GM19099 (cell line): ENCODE measurements at regions not wholly inside any gene's neighbourhood (a gene's known extent, or its start where the extent isn't known, plus 50 kb on each side); places are given as distances from the start of the nearest gene placed in this dataset.

Experiments
- POLR2A ChIP-seq: IDR thresholded peaks from 3 replicates; pipeline ENCODE4 v1.6.1; 2011; ENCODE audit warnings: low read depth; ENCODE audit not compliant: insufficient read length; ENCODE audit errors: extremely low read depth

DNA sequence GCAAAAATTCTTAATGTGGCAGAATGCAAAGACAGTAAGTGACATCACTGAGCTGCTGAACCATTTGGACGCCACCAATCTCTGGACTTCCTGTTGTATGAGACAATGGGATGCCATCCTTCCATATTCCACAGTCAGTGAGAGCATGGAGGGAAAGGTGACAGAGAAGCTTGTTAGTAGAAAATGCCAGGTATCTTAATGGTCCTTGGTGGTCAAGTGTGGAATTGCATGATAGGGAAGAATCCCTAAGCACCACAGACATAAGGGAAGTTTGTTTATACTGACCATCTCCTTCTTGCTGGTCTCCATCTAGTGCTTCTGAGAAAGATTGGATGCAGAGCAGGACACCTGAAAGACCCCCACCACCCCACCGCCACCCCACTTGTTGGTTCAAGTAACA, 1410.0 kb upstream of the TMEM132C start:
- TF ChIP-seq POLR2A = no peak

DNA sequence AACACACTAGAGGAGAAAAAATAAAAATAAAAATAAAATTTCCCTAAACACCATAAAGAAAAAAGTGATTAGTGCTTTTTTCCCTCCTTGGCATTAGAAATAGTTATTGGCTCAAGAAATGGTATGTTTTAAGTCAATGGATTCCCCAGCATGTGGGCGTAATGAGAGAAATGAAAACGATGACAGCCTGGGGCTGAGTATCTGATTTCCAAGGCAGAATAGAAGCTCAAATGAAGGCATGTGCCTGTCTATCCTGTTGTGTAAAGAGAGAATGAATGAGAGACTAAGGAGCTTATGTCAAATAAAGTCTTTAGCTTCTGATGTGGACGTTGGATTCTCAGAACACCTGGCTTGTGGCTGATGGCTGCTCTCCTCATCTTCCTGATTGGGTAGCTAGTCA, 1408.4 kb upstream of the TMEM132C start:
- no peak for TF ChIP-seq POLR2A

DNA sequence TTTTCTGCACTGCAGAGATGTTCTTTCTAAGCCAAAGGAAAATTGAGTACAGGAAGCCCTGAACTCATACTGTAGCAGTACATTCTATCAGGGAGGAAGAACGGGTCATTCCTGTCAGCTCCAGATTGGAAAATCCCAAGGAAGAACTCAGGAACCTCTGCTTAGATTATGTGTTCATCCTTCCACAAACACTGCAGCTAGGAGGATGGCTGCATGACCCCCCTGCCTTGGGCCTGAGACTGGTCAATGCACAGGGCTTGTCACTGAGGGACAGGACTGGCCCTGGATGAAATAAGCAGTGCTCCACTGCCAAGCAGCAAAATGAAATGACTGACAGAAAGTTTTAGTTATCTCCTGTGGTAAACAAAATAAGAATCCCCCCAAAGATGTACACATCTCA, 1406.8 kb upstream of the TMEM132C start:
- TF ChIP-seq POLR2A = no peak

DNA sequence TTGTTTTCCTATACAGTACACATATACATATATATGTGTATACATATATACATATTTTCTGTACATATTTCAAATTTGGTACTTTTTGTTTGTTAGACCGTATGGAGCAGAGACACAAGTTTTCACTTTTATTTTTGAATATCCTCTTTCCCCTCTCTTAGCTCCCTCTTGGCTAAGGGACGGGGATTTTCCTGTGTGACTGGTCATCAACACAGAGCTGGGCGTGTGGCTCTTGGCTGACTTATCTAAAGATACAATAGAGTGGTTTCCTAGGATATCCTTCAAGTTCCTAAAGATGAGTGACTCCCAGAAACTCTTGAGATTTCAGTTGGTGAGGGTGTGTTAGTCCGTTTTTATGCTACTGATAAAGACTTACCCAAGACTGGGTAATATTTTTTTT, 1404.5 kb upstream of the TMEM132C start:
- TF ChIP-seq POLR2A = no peak

DNA sequence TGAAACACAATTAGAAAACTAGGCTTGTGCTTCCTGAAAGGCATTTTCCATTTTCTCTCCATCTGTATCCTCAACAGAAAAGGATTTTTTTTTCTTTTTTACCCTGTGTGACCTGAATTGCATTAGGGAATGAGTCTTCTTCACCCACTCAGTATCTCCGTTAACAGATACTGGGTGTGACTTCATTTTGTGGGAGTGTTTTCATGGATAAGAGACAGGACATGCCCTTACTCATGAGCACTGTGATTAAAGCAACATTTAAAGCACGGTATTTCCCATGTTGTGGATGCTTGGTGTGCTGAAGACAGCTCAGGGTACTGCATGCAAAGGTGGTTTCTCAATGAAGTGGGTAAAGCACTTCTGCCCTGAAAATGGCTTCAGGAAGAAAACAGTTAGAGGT, 1397.3 kb upstream of the TMEM132C start:
- TF ChIP-seq POLR2A = no peak

DNA sequence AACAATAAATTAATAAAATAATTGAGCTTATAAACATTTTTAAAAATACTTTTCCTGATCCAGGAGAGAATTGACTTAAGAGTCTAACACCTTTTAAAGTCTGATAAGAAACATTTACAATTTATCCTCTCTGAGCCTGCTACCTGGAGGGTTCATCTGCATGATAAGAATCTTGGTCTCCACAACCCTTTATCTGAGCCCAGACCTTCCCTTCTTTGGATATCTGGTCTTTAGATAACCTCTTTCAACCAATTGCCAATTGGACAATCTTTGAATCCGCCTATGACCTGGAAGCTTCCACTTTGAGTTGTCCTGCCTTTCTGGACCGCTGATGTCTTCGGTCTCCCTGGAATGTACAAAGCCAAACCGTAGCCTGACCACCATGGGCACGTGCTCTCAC, 1393.3 kb upstream of the TMEM132C start:
- TF ChIP-seq POLR2A = no peak

DNA sequence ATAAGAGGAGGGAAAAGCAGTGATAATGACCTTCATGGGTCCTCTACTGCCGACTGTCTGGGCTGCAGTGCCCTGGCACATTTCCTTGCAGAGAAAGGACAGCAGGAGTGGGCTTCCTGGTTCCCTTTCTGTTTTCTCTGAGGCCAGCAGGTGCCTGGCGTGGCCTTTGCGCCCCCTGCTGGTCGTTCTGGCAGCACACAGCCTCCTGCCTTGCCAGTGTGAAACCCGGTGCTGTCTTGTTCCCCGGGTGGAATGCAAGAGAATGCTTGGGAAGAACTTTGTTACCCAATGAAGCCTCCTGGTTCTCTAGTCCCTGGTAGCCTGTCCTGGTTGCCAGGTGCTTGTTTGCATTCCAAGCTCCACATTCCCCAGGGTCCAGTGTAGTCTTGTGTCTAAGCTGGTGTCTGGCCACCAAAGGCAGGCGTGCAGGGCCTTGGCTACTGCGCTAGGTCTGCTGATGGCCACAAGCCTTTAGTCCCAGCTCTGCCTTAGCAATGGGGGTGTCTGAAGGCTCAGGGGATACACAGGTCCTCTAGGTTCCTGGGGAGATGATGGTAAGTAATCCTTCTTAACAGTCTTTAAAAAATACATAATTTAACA, 1392.4 kb upstream of the TMEM132C start:
- TF ChIP-seq POLR2A = no peak

DNA sequence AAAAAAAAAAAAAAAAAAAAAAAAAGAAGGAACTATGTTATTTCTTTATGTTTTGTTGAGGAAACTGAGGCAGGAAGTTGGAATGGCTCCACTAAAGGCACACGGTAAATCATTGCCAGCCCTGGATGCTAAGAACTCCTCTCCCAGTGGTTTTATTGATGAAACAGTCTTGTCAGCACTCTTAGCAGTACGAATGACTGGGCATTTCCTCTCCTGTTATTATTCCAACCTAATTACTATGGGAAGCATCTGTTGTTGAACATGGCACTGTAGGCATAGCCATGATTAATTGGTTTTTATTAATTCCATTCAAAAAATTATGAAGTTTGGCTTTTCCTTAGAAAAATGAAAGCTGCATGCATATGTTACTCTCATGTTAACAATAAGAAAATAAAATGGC, 1387.1 kb upstream of the TMEM132C start:
- no peak for TF ChIP-seq POLR2A

DNA sequence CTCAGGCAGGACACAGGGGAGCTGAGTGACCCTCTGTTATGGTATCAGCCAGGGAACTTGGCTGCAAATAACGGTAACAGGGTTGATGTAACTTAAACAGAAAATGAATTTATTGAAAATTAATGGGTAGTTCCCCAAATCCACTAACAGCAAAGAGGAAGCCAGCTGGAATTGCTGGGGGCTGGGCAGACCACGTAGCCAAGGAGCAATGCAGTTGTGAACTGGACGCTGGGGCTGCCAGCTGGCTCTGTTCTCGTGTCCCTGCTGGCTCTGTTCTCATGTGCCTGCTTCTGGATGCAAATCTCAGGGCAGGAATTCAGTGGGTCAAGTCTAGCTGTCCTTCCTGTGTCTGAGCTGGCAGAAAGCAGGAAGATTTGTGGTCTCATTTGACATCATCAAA, 1383.3 kb upstream of the TMEM132C start:
- TF ChIP-seq POLR2A = no peak

DNA sequence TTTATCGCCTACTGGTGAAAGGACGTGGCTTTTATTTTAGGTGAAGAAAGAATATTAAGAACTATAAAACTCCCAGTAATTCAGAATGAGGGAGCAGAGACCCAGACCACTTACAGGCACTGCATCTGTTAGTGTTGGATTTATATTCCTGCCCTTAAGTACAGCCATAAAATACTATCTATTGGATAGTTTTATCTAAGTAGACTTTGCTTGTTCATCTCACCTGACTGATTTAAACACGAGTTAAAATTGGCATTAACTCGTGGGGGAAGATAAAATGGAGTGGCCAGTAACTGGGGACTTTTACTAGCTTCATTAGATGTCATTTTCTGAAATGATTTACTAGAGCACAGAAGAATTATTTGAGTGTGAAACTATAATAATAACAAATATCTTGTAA, 1377.5 kb upstream of the TMEM132C start:
- TF ChIP-seq POLR2A = no peak

DNA sequence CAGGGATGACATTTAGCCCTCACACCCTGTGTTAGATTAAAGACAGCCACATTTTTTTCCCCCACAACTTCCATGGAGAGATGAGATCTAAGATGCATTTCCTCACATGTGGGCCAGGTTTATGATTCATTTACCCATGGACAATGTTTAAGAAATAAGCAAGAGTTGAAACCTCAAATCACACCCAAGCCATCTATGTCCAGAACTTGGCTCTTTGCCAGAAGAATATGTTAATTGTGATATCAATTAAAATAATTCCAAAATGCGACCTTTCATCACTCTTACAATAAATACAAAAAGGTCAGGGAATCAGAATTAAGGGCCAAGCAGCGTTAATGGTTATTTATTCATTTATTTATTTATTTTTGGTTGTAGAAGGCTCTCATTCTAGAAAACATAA, 1376.9 kb upstream of the TMEM132C start:
- no peak for TF ChIP-seq POLR2A

DNA sequence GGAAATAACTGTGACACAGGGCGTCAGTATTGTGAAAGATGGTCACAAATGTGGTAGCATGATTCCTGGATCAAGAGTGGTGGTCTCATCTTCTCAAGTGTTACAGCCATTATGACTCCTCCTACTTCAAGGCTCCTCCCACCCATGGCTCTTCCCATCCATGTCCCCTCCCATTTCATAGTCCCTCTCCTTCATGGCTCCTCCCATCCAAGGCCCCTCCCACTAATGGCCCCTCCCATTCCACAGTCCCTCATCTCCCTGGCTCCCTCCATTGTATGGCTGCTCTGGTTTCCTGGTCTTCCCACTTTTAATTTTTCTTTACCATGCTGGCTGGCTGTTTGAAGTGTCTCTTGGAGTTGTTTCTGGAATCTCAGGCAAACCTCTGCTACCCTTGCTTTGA, 1375.2 kb upstream of the TMEM132C start:
- TF ChIP-seq POLR2A = no peak

DNA sequence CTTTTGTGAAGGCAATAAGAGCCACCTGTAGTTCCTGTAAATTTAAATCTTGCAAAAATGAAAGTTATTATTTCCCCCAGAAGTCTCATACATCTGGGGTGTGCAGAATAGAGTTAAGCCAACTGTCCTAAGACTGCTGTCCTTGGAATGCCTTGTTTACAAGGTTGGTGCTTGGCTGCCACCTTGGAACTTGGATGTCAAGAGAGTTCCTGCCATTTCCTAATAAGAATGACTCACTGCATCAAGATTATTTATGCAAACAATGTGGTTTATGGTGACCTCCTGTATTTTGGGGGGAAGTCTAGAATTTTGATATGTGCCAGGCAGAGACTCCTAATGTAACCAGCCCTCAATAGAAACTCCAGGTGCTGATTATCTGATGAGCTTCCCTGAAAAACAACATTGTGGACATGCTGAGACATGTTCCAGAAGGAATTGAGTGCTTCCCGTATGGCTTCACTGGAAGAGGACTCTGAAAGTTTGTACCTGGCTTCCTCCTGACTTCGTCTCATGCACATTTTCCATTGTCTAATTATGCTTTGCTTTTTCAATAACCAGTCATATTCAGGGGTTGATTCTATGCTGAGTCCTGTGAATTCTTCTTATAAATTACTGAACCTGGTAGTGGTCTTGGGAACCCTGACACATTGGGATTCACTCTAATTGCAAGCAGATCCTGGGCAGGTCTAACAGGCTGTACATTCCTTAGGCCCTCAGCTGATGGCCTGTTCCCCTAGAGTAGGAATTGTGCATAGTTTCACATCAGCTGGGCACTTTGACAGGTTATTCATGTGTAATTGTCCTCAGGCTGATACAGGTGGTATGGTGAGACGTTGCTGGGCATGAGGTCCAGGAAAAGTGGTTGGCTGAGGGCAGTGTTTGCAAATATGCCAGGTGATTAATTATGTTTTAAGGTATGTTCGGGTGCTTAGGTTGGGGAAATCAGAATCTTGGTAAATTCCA, 1370.7 kb upstream of the TMEM132C start:
- no peak for TF ChIP-seq POLR2A

DNA sequence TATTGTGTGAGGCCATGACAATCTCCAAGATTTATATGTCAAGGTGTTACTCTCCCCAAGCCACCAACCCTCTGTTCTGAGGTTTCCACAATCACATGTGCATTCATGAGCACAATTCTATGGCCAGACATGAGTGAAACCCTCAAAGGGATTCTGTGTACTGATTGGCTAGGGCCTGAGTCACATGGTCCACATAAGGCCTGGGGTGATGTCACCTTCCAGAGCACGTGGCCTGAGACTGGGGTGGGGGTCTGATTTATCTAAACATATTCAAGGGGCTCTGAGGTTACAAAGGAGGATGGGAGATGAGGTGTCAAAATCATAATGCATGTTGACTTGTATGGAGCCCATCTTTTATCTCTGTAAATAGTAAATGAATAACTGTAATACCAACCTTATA, 1369.9 kb upstream of the TMEM132C start:
- no peak for TF ChIP-seq POLR2A

DNA sequence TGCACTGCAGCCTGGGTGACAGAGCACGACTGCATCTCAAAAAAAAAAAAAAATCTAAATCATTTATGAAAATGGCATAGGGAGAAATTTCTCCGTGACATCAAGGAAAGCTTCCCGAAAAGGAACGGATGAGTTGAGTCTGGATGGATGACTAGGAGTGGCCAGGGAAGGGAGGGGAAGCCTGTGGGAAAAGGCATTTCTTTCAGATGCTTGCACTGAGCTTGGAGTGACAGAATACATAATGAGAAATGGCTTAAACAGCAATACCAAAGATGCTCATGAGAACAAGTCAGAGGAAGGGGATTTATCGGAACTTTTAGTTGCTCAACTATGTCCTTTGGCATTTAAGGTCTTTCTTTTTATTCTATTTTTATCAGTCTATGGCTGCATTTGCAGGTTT, 1369.2 kb upstream of the TMEM132C start:
- no peak for TF ChIP-seq POLR2A

DNA sequence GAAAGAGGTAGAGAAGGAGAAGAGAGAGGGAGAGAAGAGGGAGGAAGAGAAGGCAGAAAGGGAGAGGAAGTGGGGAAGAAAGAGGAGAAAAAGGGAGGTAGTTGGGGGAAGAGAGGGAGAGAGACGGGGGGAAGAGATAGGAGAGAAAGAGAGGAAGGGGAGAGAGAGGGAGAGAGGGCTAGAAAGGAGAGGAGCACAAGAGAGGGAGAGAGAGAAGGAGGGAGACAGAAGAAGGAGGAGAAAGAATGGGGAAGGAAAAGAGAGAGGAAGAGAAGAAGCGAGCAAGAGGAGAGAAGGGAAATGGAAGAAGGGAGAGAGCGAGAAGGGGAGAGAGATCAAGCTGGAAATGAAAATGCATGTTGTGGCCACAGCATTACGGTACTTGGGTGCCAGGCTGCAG, 1368.4 kb upstream of the TMEM132C start:
- no peak for TF ChIP-seq POLR2A
